ENCODE measurements at regions not wholly inside any gene's neighbourhood (a gene's known extent, or its start where the extent isn't known, plus 50 kb on each side); places are given as distances from the start of the nearest gene placed in this dataset.
A peak's percentile ranks its signal among the peaks of the same experiment; 100 is the strongest.

GRCh38 chr20:39431091-39431880 is 469.1 kb downstream of the DHX35 start:
- H3K36me3 ChIP-seq (ENCODE audit: control insufficient read depth, insufficient read depth, low read length) = no peaks in the 10 kb centered on the region
- DNase-seq (ENCODE audit: low read depth) = no peak
- no peaks in the 10 kb centered on the region for H3K27me3 ChIP-seq (ENCODE audit: control insufficient read depth, insufficient read depth, low read length)
- TF ChIP-seq CTCF (IDR thresholded peaks at IDR 0.05; ENCODE audit: insufficient read depth, low read length, poor library complexity, severe bottlenecking) = no peak
- no peak overlapping the region for H3K4me3 ChIP-seq (ENCODE audit: low read depth, low read length)

GRCh38 chr20:39429726-39430125 is 467.6 kb downstream of the DHX35 start:
- H3K27me3 ChIP-seq (ENCODE audit: control insufficient read depth, insufficient read depth, low read length) = no peaks in the 10 kb centered on the region
- H3K36me3 ChIP-seq (ENCODE audit: control insufficient read depth, insufficient read depth, low read length) = no peaks in the 10 kb centered on the region
- peak; percentile 14 for TF ChIP-seq CTCF (IDR thresholded peaks at IDR 0.05; ENCODE audit: insufficient read depth, low read length, poor library complexity, severe bottlenecking)
- H3K4me3 ChIP-seq (ENCODE audit: low read depth, low read length) = no peak overlapping the region
- DNase-seq (ENCODE audit: low read depth) = no peak

GRCh38 chr20:39424962-39425678 is 463.0 kb downstream of the DHX35 start:
- Histone ChIP-seq H3K4me3 (ENCODE audit: low read depth, low read length) (no peak overlapping the region), H3K27me3 (ENCODE audit: control insufficient read depth, insufficient read depth, low read length) (no peaks in the 10 kb centered on the region), H3K36me3 (ENCODE audit: control insufficient read depth, insufficient read depth, low read length) (no peaks in the 10 kb centered on the region)
- DNase-seq (ENCODE audit: low read depth) = no peak
- TF ChIP-seq CTCF (IDR thresholded peaks at IDR 0.05; ENCODE audit: insufficient read depth, low read length, poor library complexity, severe bottlenecking) = no peak

GRCh38 chr20:39421571-39422105 is 459.5 kb downstream of the DHX35 start:
- Histone ChIP-seq H3K36me3 (ENCODE audit: control insufficient read depth, insufficient read depth, low read length) (no peaks in the 10 kb centered on the region), H3K27me3 (ENCODE audit: control insufficient read depth, insufficient read depth, low read length) (no peaks in the 10 kb centered on the region), H3K4me3 (ENCODE audit: low read depth, low read length) (no peak overlapping the region)
- no peak for DNase-seq (ENCODE audit: low read depth)
- TF ChIP-seq CTCF (IDR thresholded peaks at IDR 0.05; ENCODE audit: insufficient read depth, low read length, poor library complexity, severe bottlenecking) = no peak

- DNase-seq (ENCODE audit: low read depth) = no peak
- no peak for TF ChIP-seq CTCF (IDR thresholded peaks at IDR 0.05; ENCODE audit: insufficient read depth, low read length, poor library complexity, severe bottlenecking)
- no peaks in the 10 kb centered on the region for H3K27me3 ChIP-seq (ENCODE audit: control insufficient read depth, insufficient read depth, low read length)
- H3K4me3 ChIP-seq (ENCODE audit: low read depth, low read length) = no peak overlapping the region
- no peaks in the 10 kb centered on the region for H3K36me3 ChIP-seq (ENCODE audit: control insufficient read depth, insufficient read depth, low read length)
Measured at GRCh38 chr20:39412091-39412490, 449.9 kb downstream of the DHX35 start.

All from kidney epithelial cell (primary cell).